Ishikawa (cell line): ENCODE measurements at regions not wholly inside any gene's neighbourhood (a gene's known extent, or its start where the extent isn't known, plus 50 kb on each side); places are given as distances from the start of the nearest gene placed in this dataset.

Experiments used
- CEBPB ChIP-seq: IDR thresholded peaks from 2 replicates; pipeline ENCODE4 v1.6.1; 2012
- CREB1 ChIP-seq: IDR thresholded peaks from 2 replicates; pipeline ENCODE4 v1.6.1; 2012; ENCODE audit warnings: low read depth
- EGR1 ChIP-seq: IDR thresholded peaks from 2 replicates; pipeline ENCODE4 v1.6.1; 2012
- EP300 ChIP-seq: IDR thresholded peaks from 2 replicates; pipeline ENCODE4 v1.6.1; 2012; ENCODE audit warnings: borderline replicate concordance
- FOXM1 ChIP-seq: IDR thresholded peaks from 2 replicates; pipeline ENCODE4 v1.6.1; 2012; ENCODE audit warnings: low read depth, borderline replicate concordance
- MAX ChIP-seq: IDR thresholded peaks from 2 replicates; pipeline ENCODE4 v1.6.1; 2012
- NFIC ChIP-seq: IDR thresholded peaks from 2 replicates; pipeline ENCODE4 v1.6.1; 2012
- RAD21 ChIP-seq: IDR thresholded peaks from 2 replicates; pipeline ENCODE4 v1.6.1; 2012; ENCODE audit warnings: low read depth
- REST ChIP-seq: IDR thresholded peaks from 2 replicates; pipeline ENCODE4 v1.6.1; 2012; ENCODE audit warnings: low read depth, mild to moderate bottlenecking
- TAF1 ChIP-seq: IDR thresholded peaks from 2 replicates; pipeline ENCODE4 v1.6.1; 2012; ENCODE audit warnings: low read depth, mild to moderate bottlenecking
- TCF12 ChIP-seq: IDR thresholded peaks from 2 replicates; pipeline ENCODE4 v1.6.1; 2012; ENCODE audit warnings: low read depth
- TEAD4 ChIP-seq: IDR thresholded peaks from 2 replicates; pipeline ENCODE4 v1.6.1; 2012
- YY1 ChIP-seq: IDR thresholded peaks from 2 replicates; pipeline ENCODE4 v1.6.1; 2012; ENCODE audit warnings: low read depth
- ZBTB7A ChIP-seq: IDR thresholded peaks from 2 replicates; pipeline ENCODE4 v1.6.1; 2012; ENCODE audit warnings: low read depth

GRCh38 chr9:31847963-31848362 lies 536.5 kb upstream of the ACO1 start:
- TF ChIP-seq FOXM1 (no peak), EP300 (no peak), RAD21 (no peak), CEBPB (no peak), TAF1 (no peak), REST (no peak)

- TF ChIP-seq NFIC = no peak
- no peak for TF ChIP-seq ZBTB7A
- TF ChIP-seq TAF1 = no peak
- no peak for TF ChIP-seq MAX
- no peak for TF ChIP-seq FOXM1
- TF ChIP-seq TCF12 = no peak
- TF ChIP-seq YY1 = no peak
- no peak for TF ChIP-seq REST
- TF ChIP-seq CREB1 = no peak
Observed at GRCh38 chr9:31848505-31849285, 535.7 kb upstream of the ACO1 start.

- no peak for TF ChIP-seq FOXM1
- no peak for TF ChIP-seq REST
- TF ChIP-seq TEAD4 = no peak
- no peak for TF ChIP-seq TCF12
- no peak for TF ChIP-seq TAF1
- TF ChIP-seq EGR1 = no peak
- TF ChIP-seq RAD21 = no peak
- TF ChIP-seq MAX = no peak
- no peak for TF ChIP-seq YY1
- no peak for TF ChIP-seq CEBPB
- TF ChIP-seq NFIC = no peak
Observed at GRCh38 chr9:31854187-31854586, 530.3 kb upstream of the ACO1 start.

- no peak for TF ChIP-seq TEAD4
- no peak for TF ChIP-seq NFIC
- TF ChIP-seq CEBPB = no peak
- no peak for TF ChIP-seq FOXM1
- TF ChIP-seq RAD21 = no peak
- no peak for TF ChIP-seq MAX
Observed at GRCh38 chr9:31868830-31869229, 515.6 kb upstream of the ACO1 start.

GRCh38 chr9:31870276-31870675 lies 514.2 kb upstream of the ACO1 start:
- TF ChIP-seq REST (no peak), TCF12 (no peak), TAF1 (no peak)
